Type B pancreatic cell (in vitro differentiated cells): ENCODE measurements at regions not wholly inside any gene's neighbourhood (a gene's known extent, or its start where the extent isn't known, plus 50 kb on each side); places are given as distances from the start of the nearest gene placed in this dataset.
A peak's percentile ranks its signal among the peaks of the same experiment; 100 is the strongest.

Source experiments
- DNase-seq: peaks from one replicate; pipeline ENCODE4 v3.0.0; 2021; ENCODE audit warnings: mixed read lengths; ENCODE audit not compliant: unreplicated experiment; ENCODE audit errors: extremely low spot score
- H3K27ac Mint-ChIP-seq: 2 replicates; pipeline ENCODE4 v1.8.0; 2021; ENCODE audit warnings: mild to moderate bottlenecking, mixed read lengths
- H3K27me3 Mint-ChIP-seq: 2 replicates; pipeline ENCODE4 v1.8.0; 2021; ENCODE audit warnings: mixed read lengths
- H3K36me3 Mint-ChIP-seq: 2 replicates; pipeline ENCODE4 v1.8.0; 2021; ENCODE audit warnings: mixed read lengths
- H3K4me1 Mint-ChIP-seq: one replicate; pipeline ENCODE4 v1.8.0; 2021; ENCODE audit warnings: mixed read lengths; ENCODE audit not compliant: unreplicated experiment
- H3K4me3 Mint-ChIP-seq: 2 replicates; pipeline ENCODE4 v1.8.0; 2021; ENCODE audit warnings: mild to moderate bottlenecking, mixed read lengths
- H3K9me3 Mint-ChIP-seq: 2 replicates; pipeline ENCODE4 v1.8.0; 2021; ENCODE audit warnings: mixed read lengths
- CTCF ChIP-seq: fragments of 200-600 bp; sonication (generic); conservative IDR thresholded peaks from 2 replicates; pipeline ENCODE4 v1.5.0; 2021; ENCODE audit warnings: antibody characterized with exemption, mild to moderate bottlenecking

GRCh38 chr22:49015993-49016908 is 811.4 kb downstream of the BRD1 start:
- H3K9me3 Mint-ChIP-seq = no peaks in the 10 kb centered on the region
- no peaks in the 10 kb centered on the region for H3K36me3 Mint-ChIP-seq
- DNase-seq = peak; percentile 58
- H3K4me3 Mint-ChIP-seq = no peak overlapping the region
- H3K4me1 Mint-ChIP-seq = peaks cover 15% of the 10 kb centered on the region
- H3K27me3 Mint-ChIP-seq = peaks cover 3% of the 10 kb centered on the region
- no peak overlapping the region for H3K27ac Mint-ChIP-seq
- TF ChIP-seq CTCF = no peak

GRCh38 chr22:49015459-49015858 is 812.2 kb downstream of the BRD1 start:
- DNase-seq = peak; percentile 49
- TF ChIP-seq CTCF = no peak

GRCh38 chr22:49014227-49015201 is 813.2 kb downstream of the BRD1 start:
- Mint-ChIP-seq H3K36me3 (no peaks in the 10 kb centered on the region), H3K9me3 (no peaks in the 10 kb centered on the region), H3K27ac (no peak overlapping the region), H3K27me3 (peaks cover 3% of the 10 kb centered on the region), H3K4me3 (no peak overlapping the region), H3K4me1 (peaks cover 15% of the 10 kb centered on the region)
- TF ChIP-seq CTCF = no peak
- DNase-seq = peak; percentile 61

More at GRCh38 chr22:49015459-49015858, 812.2 kb downstream of the BRD1 start:
- Mint-ChIP-seq H3K4me3 (no peak overlapping the region), H3K27ac (no peak overlapping the region), H3K4me1 (peaks cover 15% of the 10 kb centered on the region), H3K36me3 (no peaks in the 10 kb centered on the region), H3K9me3 (no peaks in the 10 kb centered on the region), H3K27me3 (peaks cover 3% of the 10 kb centered on the region)

- DNase-seq = peak; percentile 37
- no peak overlapping the region for H3K27ac Mint-ChIP-seq
- H3K4me1 Mint-ChIP-seq = peaks cover 15% of the 10 kb centered on the region
Observed at GRCh38 chr22:49013707-49014106, 814.0 kb downstream of the BRD1 start.

More at GRCh38 chr22:49013707-49014106, 814.0 kb downstream of the BRD1 start:
- Mint-ChIP-seq H3K9me3 (no peaks in the 10 kb centered on the region), H3K36me3 (no peaks in the 10 kb centered on the region), H3K27me3 (no peaks in the 10 kb centered on the region), H3K4me3 (no peak overlapping the region)
- no peak for TF ChIP-seq CTCF
